Spleen (tissue), 11 donors: ENCODE measurements at regions not wholly inside any gene's neighbourhood (a gene's known extent, or its start where the extent isn't known, plus 50 kb on each side); places are given as distances from the start of the nearest gene placed in this dataset.

Experiments used
- DNase-seq: peaks from one replicate; pipeline ENCODE4 v3.0.0-alpha.2; 2020
- H3K27ac ChIP-seq, 8 donors: fragments of 200-600 bp; sonication (generic) in 7 of 8; 1 replicate in 4 of 8; 2 replicates in 4 of 8; pipeline versions ENCODE4 v1.5.0 to v1.8.0; 2016 to 2021; ENCODE audit warnings: inconsistent platforms in 4 of 8, mild to moderate bottlenecking in 4 of 8, moderate library complexity in 1 of 8
- H3K27me3 ChIP-seq, 7 donors: fragments of 200-600 bp; sonication (generic) in 6 of 7; replicated peaks in 1 of 7; 1 replicate in 4 of 7; 2 replicates in 3 of 7; pipeline versions ENCODE4 v1.5.0 to v1.8.0; 2016 to 2021; ENCODE audit warnings: inconsistent platforms in 3 of 7, mild to moderate bottlenecking in 1 of 7
- H3K36me3 ChIP-seq, 6 donors: fragments of 200-600 bp; sonication (generic) in 5 of 6; 1 replicate in 4 of 6; 2 replicates in 2 of 6; pipeline versions ENCODE4 v1.5.0 to v1.8.0; 2016 to 2021; ENCODE audit warnings: inconsistent platforms in 2 of 6
- H3K4me1 ChIP-seq, 6 donors: fragments of 200-600 bp; sonication (generic) in 5 of 6; 1 replicate in 3 of 6; 2 replicates in 3 of 6; pipeline versions ENCODE4 v1.5.0 to v1.8.0; 2016 to 2021; ENCODE audit warnings: inconsistent platforms in 3 of 6
- H3K4me3 ChIP-seq, 8 donors: fragments of 200-600 bp; sonication (generic) in 7 of 8; 1 replicate in 4 of 8; 2 replicates in 4 of 8; pipeline versions ENCODE4 v1.5.0 to v1.8.0; 2016 to 2021; ENCODE audit warnings: inconsistent platforms in 4 of 8, mild to moderate bottlenecking in 4 of 8, moderate library complexity in 2 of 8
- H3K9me3 ChIP-seq, 8 donors: fragments of 200-600 bp; sonication (generic) in 7 of 8; 1 replicate in 4 of 8; 2 replicates in 4 of 8; pipeline versions ENCODE4 v1.5.0 to v1.8.0; 2016 to 2021; ENCODE audit warnings: inconsistent platforms in 4 of 8
- POLR2A ChIP-seq, 3 donors: fragments of 450-650 bp; IDR thresholded peaks; one replicate each; pipeline ENCODE4 v1.5.1; 2017; ENCODE audit warnings: antibody characterized with exemption in 3 of 3, mild to moderate bottlenecking in 1 of 3
- POLR2AphosphoS5 ChIP-seq, 3 donors: sonication (generic); formaldehyde crosslinking; IDR thresholded peaks; one replicate each; pipeline ENCODE4 v1.5.1; 2017; ENCODE audit warnings: antibody characterized with exemption in 3 of 3
- WGBS, 5 donors: extraction: QIAGEN DNeasy Blood & Tissue Kit in 3 of 5; methylation state at CpG; one replicate each; pipeline versions ENCODE4 v1.1.5 to v1.1.7; 2013 to 2018; 5-methylcytosine and 5-hydroxymethylcytosine counted together
- intact Hi-C: fragments of 100-400 bp; cut with DNase I; formaldehyde crosslinking; loops from one replicate; pipeline ENCODE4 v1.15.0; 2023; ENCODE audit warnings: low total_unique reads
- TF ChIP-seq, protein P1 (sequence below), 11 experiments: fragments of 200-600 bp in 7 of 11; fragments of 450-650 bp in 4 of 11; sonication (generic) in 4 of 11; IDR thresholded peaks in 8 of 11; conservative IDR thresholded peaks in 3 of 11; 1 replicate in 7 of 11; 2 replicates in 4 of 11; pipeline versions ENCODE4 v1.4.0 to v1.8.0; 2016 to 2021; ENCODE audit warnings: antibody characterized with exemption in 11 of 11, inconsistent platforms in 4 of 11, mild to moderate bottlenecking in 1 of 11
- donor health status: healthy with polysubstance abuse.
- donor health status: DM: no; HTN: no; CAD: no; lungs with moderate emphysema.
- donor health status: DM: no; HTN: no; CAD: no.
- donor health status: Bipolar disorder and iron deficiency.
- donor health status: healthy.
- donor health status: DM: no; HTN: no; CAD: no.
- donor health status: DM: yes; HTN: yes; CAD: no.

DNA sequence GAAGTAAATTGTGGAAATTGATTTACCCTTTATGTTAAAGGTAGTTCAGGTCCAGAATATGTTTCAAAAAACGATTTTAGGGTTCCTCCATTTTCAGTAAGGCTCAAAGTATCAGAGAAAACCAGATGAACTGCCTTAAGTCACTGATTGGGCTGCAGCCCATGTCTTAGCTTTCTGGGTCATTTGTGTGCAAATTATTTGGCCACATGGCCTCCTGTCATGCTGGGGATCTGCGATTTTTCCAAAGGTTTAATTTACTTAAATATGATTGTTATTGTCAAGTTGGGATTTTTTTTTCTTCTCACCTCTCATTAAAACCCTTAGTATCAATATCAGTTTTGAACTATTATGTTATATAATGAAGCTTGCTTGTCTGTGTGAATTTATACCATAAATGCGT is 135.9 kb upstream of the DPYD start:
- no peak overlapping the region for H3K4me3 ChIP-seq
- H3K27ac ChIP-seq: no peak overlapping the region
- TF ChIP-seq, protein P1, sequence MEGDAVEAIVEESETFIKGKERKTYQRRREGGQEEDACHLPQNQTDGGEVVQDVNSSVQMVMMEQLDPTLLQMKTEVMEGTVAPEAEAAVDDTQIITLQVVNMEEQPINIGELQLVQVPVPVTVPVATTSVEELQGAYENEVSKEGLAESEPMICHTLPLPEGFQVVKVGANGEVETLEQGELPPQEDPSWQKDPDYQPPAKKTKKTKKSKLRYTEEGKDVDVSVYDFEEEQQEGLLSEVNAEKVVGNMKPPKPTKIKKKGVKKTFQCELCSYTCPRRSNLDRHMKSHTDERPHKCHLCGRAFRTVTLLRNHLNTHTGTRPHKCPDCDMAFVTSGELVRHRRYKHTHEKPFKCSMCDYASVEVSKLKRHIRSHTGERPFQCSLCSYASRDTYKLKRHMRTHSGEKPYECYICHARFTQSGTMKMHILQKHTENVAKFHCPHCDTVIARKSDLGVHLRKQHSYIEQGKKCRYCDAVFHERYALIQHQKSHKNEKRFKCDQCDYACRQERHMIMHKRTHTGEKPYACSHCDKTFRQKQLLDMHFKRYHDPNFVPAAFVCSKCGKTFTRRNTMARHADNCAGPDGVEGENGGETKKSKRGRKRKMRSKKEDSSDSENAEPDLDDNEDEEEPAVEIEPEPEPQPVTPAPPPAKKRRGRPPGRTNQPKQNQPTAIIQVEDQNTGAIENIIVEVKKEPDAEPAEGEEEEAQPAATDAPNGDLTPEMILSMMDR (IDR thresholded peaks at IDR 0.05 in 8 of 11, conservative IDR thresholded peaks at IDR 0.05 in 3 of 11): no peak
- TF ChIP-seq POLR2A (IDR thresholded peaks at IDR 0.05) (no peak), POLR2AphosphoS5 (IDR thresholded peaks at IDR 0.05) (no peak)
- intact Hi-C loops: loop anchor here (10.0 kb wide), 1 partner anchor 408 kb away; no protein-coding TSS in a partner anchor
- H3K4me1 ChIP-seq: peaks cover 9 to 21% (median 15%) of the 10 kb centered on the region in 6 donors
- H3K9me3 ChIP-seq: no peaks in the 10 kb centered on the region
- peaks cover 0 to 46% (median 16%) of the 10 kb centered on the region in 7 donors for H3K27me3 ChIP-seq
- no peak for DNase-seq
- 70 to 77% (median 73%) methylated on average over 3 of the region's 3 CpGs for WGBS, 5 donors
- H3K36me3 ChIP-seq: no peaks in the 10 kb centered on the region

DNA sequence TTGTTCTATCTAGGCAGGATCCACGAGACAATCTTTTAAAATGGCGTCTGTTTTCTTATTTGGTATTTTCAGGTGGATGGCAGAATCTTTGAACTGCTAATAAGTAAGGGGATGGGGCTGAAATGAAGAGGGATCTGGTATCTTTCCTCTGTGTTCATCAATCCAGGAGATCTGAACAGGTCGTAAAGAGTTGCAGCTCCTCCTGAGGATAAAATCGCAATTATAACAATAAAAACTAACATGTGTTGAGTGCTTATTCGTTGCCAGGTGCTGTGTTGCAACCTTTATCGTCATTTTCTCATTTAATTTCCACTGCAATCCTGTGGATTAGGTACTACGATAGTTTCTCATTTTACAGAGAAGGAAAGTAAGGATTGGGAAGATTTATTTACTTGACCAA is 134.6 kb upstream of the DPYD start:
- TF ChIP-seq, protein P1 (IDR thresholded peaks at IDR 0.05 in 8 of 11, conservative IDR thresholded peaks at IDR 0.05 in 3 of 11): no peak
- TF ChIP-seq POLR2AphosphoS5 (IDR thresholded peaks at IDR 0.05) (no peak), POLR2A (IDR thresholded peaks at IDR 0.05) (no peak)
- H3K36me3 ChIP-seq: no peaks in the 10 kb centered on the region
- no peak overlapping the region for H3K4me3 ChIP-seq
- no peak overlapping the region for H3K27ac ChIP-seq
- no peaks in the 10 kb centered on the region for H3K9me3 ChIP-seq
- 82 to 89% (median 87%) methylated on average over 7 of the region's 7 CpGs for WGBS, 5 donors
- H3K4me1 ChIP-seq: peaks cover 9 to 21% (median 15%) of the 10 kb centered on the region in 6 donors
- DNase-seq: no peak
- intact Hi-C loops: loop anchor here (10.0 kb wide), 1 partner anchor 409 kb away; no protein-coding TSS in a partner anchor
- peaks cover 0 to 58% (median 25%) of the 10 kb centered on the region in 7 donors for H3K27me3 ChIP-seq

DNA sequence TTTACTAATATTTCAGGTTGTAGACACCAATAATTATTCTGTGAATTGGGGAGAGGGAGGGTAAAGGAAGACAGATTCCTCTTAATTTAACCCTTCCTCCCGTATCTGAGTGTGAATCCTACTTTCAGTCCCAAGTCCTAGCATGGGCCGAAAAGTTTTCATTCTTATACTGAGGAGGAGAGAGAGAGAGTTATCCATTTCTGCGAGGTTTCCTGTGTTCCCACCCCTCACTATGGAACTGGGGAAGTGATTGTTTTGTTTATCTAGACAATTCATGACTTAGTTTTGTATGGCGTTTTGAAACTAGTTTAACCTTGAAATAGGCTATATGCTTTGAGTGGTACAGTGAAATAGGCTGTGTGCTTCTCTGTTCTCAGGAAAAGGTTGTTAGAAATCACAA is 134.0 kb upstream of the DPYD start:
- peaks cover 9 to 21% (median 15%) of the 10 kb centered on the region in 6 donors for H3K4me1 ChIP-seq
- no peak for DNase-seq
- no peak for TF ChIP-seq POLR2A (IDR thresholded peaks at IDR 0.05)
- no peak for TF ChIP-seq POLR2AphosphoS5 (IDR thresholded peaks at IDR 0.05)
- TF ChIP-seq, protein P1 (IDR thresholded peaks at IDR 0.05 in 8 of 11, conservative IDR thresholded peaks at IDR 0.05 in 3 of 11): no peak
- WGBS, 5 donors: 52 to 63% (median 57%) methylated on average over 4 of the region's 4 CpGs
- no peak overlapping the region for H3K27ac ChIP-seq
- H3K4me3 ChIP-seq: no peak overlapping the region
- intact Hi-C loops: loop anchor here (5.0 to 10.0 kb wide), 2 partner anchors 410 to 1087 kb away; no protein-coding TSS in a partner anchor
- peaks cover 0 to 65% (median 32%) of the 10 kb centered on the region in 7 donors for H3K27me3 ChIP-seq
- no peaks in the 10 kb centered on the region for H3K9me3 ChIP-seq
- H3K36me3 ChIP-seq: no peaks in the 10 kb centered on the region

DNA sequence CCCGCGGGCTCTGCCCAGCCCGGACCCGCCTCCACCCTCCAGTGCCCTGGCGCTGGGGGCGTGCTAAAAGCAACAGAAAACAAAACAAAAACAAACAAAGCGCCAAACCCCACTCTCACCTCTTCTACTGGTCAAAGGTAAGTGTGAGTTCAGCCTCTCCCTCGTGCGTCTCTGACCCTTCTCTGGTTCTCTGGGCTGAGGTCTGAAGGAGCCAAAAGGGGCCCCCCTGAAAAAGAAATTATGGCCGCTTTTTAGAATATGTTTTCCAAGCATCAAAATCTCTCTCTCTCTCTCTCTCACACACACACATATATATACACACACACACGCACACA is 133.5 kb upstream of the DPYD start:
- Histone ChIP-seq H3K27me3 (peaks cover under 1 to 69% (median 36%) of the 10 kb centered on the region in 7 donors), H3K4me1 (peaks cover 9 to 22% (median 15%) of the 10 kb centered on the region in 6 donors), H3K27ac (no peak overlapping the region), H3K9me3 (no peaks in the 10 kb centered on the region), H3K4me3 (peak overlapping the region in 7 of 8 donors; percentile 42 to 71 (median 48)), H3K36me3 (no peaks in the 10 kb centered on the region)
- 14 to 17% (median 17%) methylated on average over 11 of the region's 11 CpGs for WGBS, 5 donors
- intact Hi-C loops: loop anchor here (5.0 to 10.0 kb wide), 2 partner anchors 410 to 1087 kb away; no protein-coding TSS in a partner anchor
- TF ChIP-seq POLR2AphosphoS5 (IDR thresholded peaks at IDR 0.05): no peak
- TF ChIP-seq, protein P1 (IDR thresholded peaks at IDR 0.05 in 8 of 11, conservative IDR thresholded peaks at IDR 0.05 in 3 of 11): peak in 6 of 11 experiments; percentile 6 to 40 (median 9)
- TF ChIP-seq POLR2A (IDR thresholded peaks at IDR 0.05): no peak
- no peak for DNase-seq
